IMR-90 (cell line): ENCODE measurements at regions not wholly inside any gene's neighbourhood (a gene's known extent, or its start where the extent isn't known, plus 50 kb on each side); places are given as distances from the start of the nearest gene placed in this dataset.

Experiments used
- ATAC-seq: fragments of 200-7000 bp; cut with Tn5 transposase; 2 replicates; pipeline ENCODE4 v1.9.1; 2020; ENCODE audit warnings: low read depth, mild to moderate bottlenecking, moderate library complexity
- BruUV-seq: library from RNA; stranded (reverse); fragments of 400-500 nt; replicated peaks from 2 replicates; lab custom pipeline; 2021; lab: Mats Ljungman, UMichigan
- CTCF ChIA-PET: fragments of 300-600 bp; formaldehyde crosslinking; extraction: SDS; loops from one replicate; lab custom pipeline; 2021; ENCODE audit warnings: antibody characterized with exemption; lab: Yijun Ruan, JAX
- POLR2A ChIA-PET: fragments of 300-600 bp; sonication (Branson Sonifier 250); formaldehyde crosslinking; loops from one replicate; lab custom pipeline; 2022; ENCODE audit warnings: antibody characterized with exemption; ENCODE audit not compliant: unreplicated experiment; lab: Charles Lee
- DNase-seq: peaks from one replicate; pipeline ENCODE4 v3.0.0; 2013
- H2AFZ ChIP-seq: replicated peaks from 2 replicates; pipeline ENCODE3; 2013; ENCODE audit warnings: low read length, mild to moderate bottlenecking; ENCODE audit not compliant: poor library complexity
- H2AK5ac ChIP-seq: 2 replicates; pipeline ENCODE4 v1.6.1; 2013; ENCODE audit warnings: low read depth, low read length, inconsistent platforms
- H2AK9ac ChIP-seq: replicated peaks from 2 replicates; pipeline ENCODE3; 2013; ENCODE audit warnings: mild to moderate bottlenecking, low read depth, low read length, moderate library complexity; ENCODE audit not compliant: poor library complexity
- H2BK120ac ChIP-seq: 2 replicates; pipeline ENCODE4 v1.6.1; 2013; ENCODE audit warnings: low read depth, low read length, inconsistent platforms
- H2BK15ac ChIP-seq: 3 replicates; pipeline ENCODE4 v1.6.1; 2013; ENCODE audit warnings: low read depth, low read length, inconsistent platforms
- H2BK20ac ChIP-seq: 2 replicates; pipeline ENCODE4 v1.6.1; 2013; ENCODE audit warnings: low read depth, mild to moderate bottlenecking, inconsistent platforms, low read length, moderate library complexity
- H2BK5ac ChIP-seq: 2 replicates; pipeline ENCODE4 v1.6.1; 2013; ENCODE audit warnings: mild to moderate bottlenecking, low read depth, low read length, inconsistent platforms; ENCODE audit not compliant: poor library complexity, severe bottlenecking
- H3K14ac ChIP-seq: replicated peaks from 2 replicates; pipeline ENCODE4 v1.6.1; 2013; ENCODE audit warnings: low read depth, low read length, inconsistent platforms
- H3K18ac ChIP-seq: 2 replicates; pipeline ENCODE4 v1.6.1; 2013; ENCODE audit warnings: low read depth, low read length, control low read depth
- H3K23ac ChIP-seq: 2 replicates; pipeline ENCODE4 v1.6.1; 2013; ENCODE audit warnings: low read depth, low read length, inconsistent platforms
- H3K27ac ChIP-seq: 2 replicates; pipeline ENCODE4 v1.5.1; 2013; ENCODE audit warnings: mild to moderate bottlenecking, control low read depth, low read length; ENCODE audit not compliant: insufficient read depth
- H3K27me3 ChIP-seq: 2 replicates; pipeline ENCODE4 v1.6.1; 2013; ENCODE audit warnings: low read length; ENCODE audit not compliant: control insufficient read depth, insufficient read depth
- H3K36me3 ChIP-seq: 2 replicates; pipeline ENCODE4 v1.6.1; 2013; ENCODE audit warnings: low read length, mixed read lengths; ENCODE audit not compliant: control insufficient read depth, insufficient read depth
- H3K4ac ChIP-seq: 2 replicates; pipeline ENCODE4 v1.6.1; 2013; ENCODE audit warnings: low read depth, low read length, inconsistent platforms
- H3K4me1 ChIP-seq: 2 replicates; pipeline ENCODE4 v1.6.1; 2013; ENCODE audit warnings: low read length, mixed read lengths; ENCODE audit not compliant: control insufficient read depth, insufficient read depth
- H3K4me2 ChIP-seq: 2 replicates; pipeline ENCODE4 v1.6.1; 2013; ENCODE audit warnings: low read depth, mild to moderate bottlenecking, control low read depth, low read length, moderate library complexity
- H3K4me3 ChIP-seq: 2 replicates; pipeline ENCODE4 v1.5.1; 2013; ENCODE audit warnings: low read depth, mild to moderate bottlenecking, control low read depth, low read length, moderate library complexity; ENCODE audit not compliant: insufficient read depth
- H3K56ac ChIP-seq: 2 replicates; pipeline ENCODE4 v1.6.1; 2013; ENCODE audit warnings: low read length, inconsistent platforms; ENCODE audit not compliant: insufficient read depth; ENCODE audit errors: extremely low read depth
- H3K79me1 ChIP-seq, 2 experiments: 2 replicates each; pipeline ENCODE4 v1.6.1; 2013; ENCODE audit warnings: low read length in 2 of 2, inconsistent platforms in 1 of 2, low read depth in 1 of 2
- H3K9ac ChIP-seq: 2 replicates; pipeline ENCODE4 v1.6.1; 2013; ENCODE audit warnings: low read depth, low read length, control low read depth
- H3K9me1 ChIP-seq: 2 replicates; pipeline ENCODE4 v1.6.1; 2013; ENCODE audit warnings: low read length, inconsistent platforms; ENCODE audit not compliant: insufficient read depth
- H3K9me3 ChIP-seq: 2 replicates; pipeline ENCODE4 v1.6.1; 2013; ENCODE audit warnings: low read length; ENCODE audit not compliant: control insufficient read depth, insufficient read depth
- H4K20me1 ChIP-seq: 2 replicates; pipeline ENCODE4 v1.6.1; 2013; ENCODE audit warnings: low read length, inconsistent platforms; ENCODE audit not compliant: insufficient read depth
- H4K5ac ChIP-seq: 2 replicates; pipeline ENCODE4 v1.6.1; 2013; ENCODE audit warnings: mild to moderate bottlenecking, low read depth, low read length, control low read depth
- H4K8ac ChIP-seq, 2 experiments: 2 replicates each; pipeline ENCODE4 v1.6.1; 2013; ENCODE audit warnings: low read depth in 2 of 2, low read length in 2 of 2, control low read depth in 1 of 2, inconsistent platforms in 1 of 2
- H4K91ac ChIP-seq: 2 replicates; pipeline ENCODE4 v1.6.1; 2013; ENCODE audit warnings: low read depth, low read length, inconsistent platforms; ENCODE audit not compliant: insufficient read depth
- BHLHE40 ChIP-seq: fragments of 150-350 bp; IDR thresholded peaks from 2 replicates; pipeline ENCODE4 v1.6.1; 2016; ENCODE audit warnings: mild to moderate bottlenecking, low read depth, low read length
- CHD1 ChIP-seq: IDR thresholded peaks from 2 replicates; pipeline ENCODE4 v1.6.1; 2012; ENCODE audit warnings: low read depth, low read length, improper control_type of control experiment
- FOS ChIP-seq: fragments of 150-350 bp; IDR thresholded peaks from 2 replicates; pipeline ENCODE4 v1.6.1; 2016; ENCODE audit warnings: low read depth, low read length
- MAFK ChIP-seq: IDR thresholded peaks from 2 replicates; pipeline ENCODE4 v1.6.1; 2012; ENCODE audit warnings: low read depth, low read length, improper control_type of control experiment
- MXI1 ChIP-seq: IDR thresholded peaks from 2 replicates; pipeline ENCODE4 v1.6.1; 2012; ENCODE audit warnings: low read depth, mild to moderate bottlenecking, low read length, moderate library complexity, borderline replicate concordance
- RAD21 ChIP-seq: IDR thresholded peaks from 2 replicates; pipeline ENCODE4 v1.6.1; 2012; ENCODE audit warnings: low read length, improper control_type of control experiment
- RCOR1 ChIP-seq: IDR thresholded peaks from 2 replicates; pipeline ENCODE4 v1.6.1; 2012; ENCODE audit warnings: mild to moderate bottlenecking, low read length, improper control_type of control experiment; ENCODE audit not compliant: insufficient replicate concordance
- RFX5 ChIP-seq: IDR thresholded peaks from 2 replicates; pipeline ENCODE4 v1.8.0; 2012; ENCODE audit warnings: low read depth, mild to moderate bottlenecking, low read length, moderate library complexity
- WGBS, 2 experiments: methylation state at CpG; one replicate each; pipeline versions ENCODE4 v1.1.5 to v1.1.7; 2013; ENCODE audit warnings: missing lambda C conversion rate in 2 of 2; ENCODE audit not compliant: insufficient read length in 1 of 2; ENCODE audit errors: extremely low coverage in 2 of 2; 5-methylcytosine and 5-hydroxymethylcytosine counted together
- dilution Hi-C: fragments of 300-500 bp; cut with HindIII; formaldehyde crosslinking; loops from one replicate; pipeline ENCODE4 v1.14.3; 2018; ENCODE audit warnings: low sequenced_read_pairs; ENCODE audit not compliant: unreplicated experiment
- in situ Hi-C: fragments of 300-500 bp; cut with MboI; formaldehyde crosslinking; loops from 3 replicates; pipeline ENCODE4 v1.14.3; 2019; ENCODE audit warnings: low sequenced_read_pairs, inconsistent platforms, mixed read lengths
- intact Hi-C: fragments of 100-400 bp; cut with micrococcal nuclease; formaldehyde crosslinking; loops from 2 replicates; pipeline ENCODE4 v1.10.0; 2022
- TF ChIP-seq, protein P1 (sequence below): conservative IDR thresholded peaks from 2 replicates; pipeline ENCODE4 v1.5.1; 2012; ENCODE audit warnings: mild to moderate bottlenecking, low read depth, low read length, improper control_type of control experiment
- TF ChIP-seq, protein P2 (sequence below): fragments of 150-350 bp; IDR thresholded peaks from 2 replicates; pipeline ENCODE4 v1.6.1; 2017; ENCODE audit warnings: mild to moderate bottlenecking, antibody characterized with exemption, low read length, low read depth

DNA sequence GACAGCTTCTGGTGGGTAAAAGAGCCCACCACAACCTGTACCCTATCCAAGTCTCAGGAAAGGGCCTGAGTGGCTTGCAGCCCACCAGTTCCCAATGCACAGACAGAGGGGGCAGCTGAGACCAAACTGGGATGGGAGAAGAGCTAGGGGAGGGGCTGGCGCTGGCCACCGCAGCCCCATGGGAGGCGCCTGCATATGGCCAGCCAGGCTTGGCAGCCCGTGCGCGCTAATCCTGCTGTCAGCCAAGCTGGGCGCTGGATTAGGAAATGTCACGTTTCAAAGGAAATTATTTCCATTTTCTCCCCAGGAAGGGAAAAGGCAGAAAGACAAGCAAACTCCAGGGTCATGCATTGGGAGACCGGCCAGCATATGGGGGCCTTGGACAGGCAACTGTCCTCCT, 236.8 kb downstream of the BUD13 start:
- no peaks in the 10 kb centered on the region for H3K9me3 ChIP-seq
- H4K5ac ChIP-seq, result no peak overlapping the region
- ATAC-seq (no peak), DNase-seq (no peak)
- H3K27ac ChIP-seq, result no peak overlapping the region
- intact Hi-C loops (no loop called here), dilution Hi-C loops (no loop called here), in situ Hi-C loops (no loop called here)
- H3K4me1 ChIP-seq, result no peaks in the 10 kb centered on the region
- no peak overlapping the region for H3K9ac ChIP-seq
- peaks cover 10% of the 10 kb centered on the region for H3K27me3 ChIP-seq
- no peak overlapping the region for H2AK9ac ChIP-seq
- no peaks in the 10 kb centered on the region for H3K36me3 ChIP-seq
- H3K79me1 ChIP-seq, result no peaks in the 10 kb centered on the region
- no TSS peak for BruUV-seq
- H3K56ac ChIP-seq, result no peak overlapping the region
- H2AK5ac ChIP-seq, result no peak overlapping the region
- no peak overlapping the region for H3K14ac ChIP-seq
- ChIA-PET POLR2A (no interaction called here), CTCF (no interaction called here)
- H2AFZ ChIP-seq, result no peak overlapping the region
- 29% methylated on average over 1 of the region's 9 CpGs; no CpG with 5 or more reads in 1 of the 2 experiments for WGBS, 2 experiments
- H3K4ac ChIP-seq, result no peak overlapping the region
- no peak overlapping the region for H3K4me3 ChIP-seq
- H3K23ac ChIP-seq, result no peak overlapping the region
- H3K18ac ChIP-seq, result no peak overlapping the region
- H3K9me1 ChIP-seq, result no peaks in the 10 kb centered on the region
- no peak overlapping the region for H2BK120ac ChIP-seq
- H4K8ac ChIP-seq, result no peak overlapping the region
- TF ChIP-seq BHLHE40, result no peak
- no peak for TF ChIP-seq RCOR1
- no peak for TF ChIP-seq MAFK
- TF ChIP-seq CHD1, result no peak
- no peak for TF ChIP-seq RAD21
- TF ChIP-seq MXI1, result no peak
- TF ChIP-seq FOS, result no peak
- TF ChIP-seq, protein P1, sequence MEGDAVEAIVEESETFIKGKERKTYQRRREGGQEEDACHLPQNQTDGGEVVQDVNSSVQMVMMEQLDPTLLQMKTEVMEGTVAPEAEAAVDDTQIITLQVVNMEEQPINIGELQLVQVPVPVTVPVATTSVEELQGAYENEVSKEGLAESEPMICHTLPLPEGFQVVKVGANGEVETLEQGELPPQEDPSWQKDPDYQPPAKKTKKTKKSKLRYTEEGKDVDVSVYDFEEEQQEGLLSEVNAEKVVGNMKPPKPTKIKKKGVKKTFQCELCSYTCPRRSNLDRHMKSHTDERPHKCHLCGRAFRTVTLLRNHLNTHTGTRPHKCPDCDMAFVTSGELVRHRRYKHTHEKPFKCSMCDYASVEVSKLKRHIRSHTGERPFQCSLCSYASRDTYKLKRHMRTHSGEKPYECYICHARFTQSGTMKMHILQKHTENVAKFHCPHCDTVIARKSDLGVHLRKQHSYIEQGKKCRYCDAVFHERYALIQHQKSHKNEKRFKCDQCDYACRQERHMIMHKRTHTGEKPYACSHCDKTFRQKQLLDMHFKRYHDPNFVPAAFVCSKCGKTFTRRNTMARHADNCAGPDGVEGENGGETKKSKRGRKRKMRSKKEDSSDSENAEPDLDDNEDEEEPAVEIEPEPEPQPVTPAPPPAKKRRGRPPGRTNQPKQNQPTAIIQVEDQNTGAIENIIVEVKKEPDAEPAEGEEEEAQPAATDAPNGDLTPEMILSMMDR, result no peak
- TF ChIP-seq, protein P2, sequence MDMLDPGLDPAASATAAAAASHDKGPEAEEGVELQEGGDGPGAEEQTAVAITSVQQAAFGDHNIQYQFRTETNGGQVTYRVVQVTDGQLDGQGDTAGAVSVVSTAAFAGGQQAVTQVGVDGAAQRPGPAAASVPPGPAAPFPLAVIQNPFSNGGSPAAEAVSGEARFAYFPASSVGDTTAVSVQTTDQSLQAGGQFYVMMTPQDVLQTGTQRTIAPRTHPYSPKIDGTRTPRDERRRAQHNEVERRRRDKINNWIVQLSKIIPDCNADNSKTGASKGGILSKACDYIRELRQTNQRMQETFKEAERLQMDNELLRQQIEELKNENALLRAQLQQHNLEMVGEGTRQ, result no peak
- TF ChIP-seq RFX5, result no peak
- H3K4me2 ChIP-seq, result no peak overlapping the region
- no peaks in the 10 kb centered on the region; the same call in 1 of the 2 replicates for H4K20me1 ChIP-seq
- H4K91ac ChIP-seq, result no peak overlapping the region
- no peak overlapping the region for H2BK20ac ChIP-seq
- no peak overlapping the region for H2BK5ac ChIP-seq
- no peak overlapping the region for H2BK15ac ChIP-seq
